NCI-H1092 treated with DMSO at 0.1 percent for 48 hours (cell line): ENCODE measurements at regions not wholly inside any gene's neighbourhood (a gene's known extent, or its start where the extent isn't known, plus 50 kb on each side); places are given as distances from the start of the nearest gene placed in this dataset.

Source experiments
- DNase-seq: peaks from one replicate; lab custom pipeline; 2025; lab: John Stamatoyannopoulos, UW

GRCh38 chr20:57847104-57847503 is 137.3 kb upstream of the PMEPA1 start:
- no peak for DNase-seq

- DNase-seq: no peak
Measured at GRCh38 chr20:57844626-57845596, 135.1 kb upstream of the PMEPA1 start.

GRCh38 chr20:57843941-57844625 is 134.3 kb upstream of the PMEPA1 start:
- DNase-seq: no peak

GRCh38 chr20:57842720-57843119 is 132.9 kb upstream of the PMEPA1 start:
- no peak for DNase-seq

- DNase-seq: no peak
Measured at GRCh38 chr20:57841297-57841866, 131.6 kb upstream of the PMEPA1 start.

GRCh38 chr20:57840504-57841296 is 130.9 kb upstream of the PMEPA1 start:
- DNase-seq: no peak

- DNase-seq: no peak
Measured at GRCh38 chr20:57840066-57840465, 130.3 kb upstream of the PMEPA1 start.

- peak; percentile 44 for DNase-seq
Measured at GRCh38 chr20:57838670-57839151, 128.9 kb upstream of the PMEPA1 start.

- DNase-seq: no peak
Measured at GRCh38 chr20:57837208-57838035, 127.6 kb upstream of the PMEPA1 start.

GRCh38 chr20:57835588-57836455 is 126.0 kb upstream of the PMEPA1 start:
- DNase-seq: peak; percentile 1

- DNase-seq: no peak
Measured at GRCh38 chr20:57835074-57835452, 125.2 kb upstream of the PMEPA1 start.

- no peak for DNase-seq
Measured at GRCh38 chr20:57834306-57835073, 124.7 kb upstream of the PMEPA1 start.

GRCh38 chr20:57831993-57832585 is 122.3 kb upstream of the PMEPA1 start:
- DNase-seq: no peak

GRCh38 chr20:57831326-57831992 is 121.6 kb upstream of the PMEPA1 start:
- DNase-seq: no peak

GRCh38 chr20:57830515-57830895 is 120.7 kb upstream of the PMEPA1 start:
- no peak for DNase-seq

- no peak for DNase-seq
Measured at GRCh38 chr20:57829805-57830514, 120.1 kb upstream of the PMEPA1 start.

- no peak for DNase-seq
Measured at GRCh38 chr20:57829336-57829735, 119.5 kb upstream of the PMEPA1 start.

GRCh38 chr20:57828696-57829095 is 118.9 kb upstream of the PMEPA1 start:
- no peak for DNase-seq
